ENCODE measurements at regions not wholly inside any gene's neighbourhood (a gene's known extent, or its start where the extent isn't known, plus 50 kb on each side); places are given as distances from the start of the nearest gene placed in this dataset.

GRCh38 chr18:67261931-67262552 lies 254.5 kb downstream of the DSEL start:
- TF ChIP-seq CTCF (IDR thresholded peaks at IDR 0.05; ENCODE audit: low read length) (no peak), EZH2 (IDR thresholded peaks at IDR 0.05; ENCODE audit: borderline replicate concordance, low read length) (no peak)
